SK-N-MC (cell line): ENCODE measurements at regions not wholly inside any gene's neighbourhood (a gene's known extent, or its start where the extent isn't known, plus 50 kb on each side); places are given as distances from the start of the nearest gene placed in this dataset.

ENCODE experiments used
- EZH2 ChIP-seq: fragments of 200-600 bp; sonication (generic); IDR thresholded peaks from one replicate; pipeline ENCODE4 v1.6.1; 2017; ENCODE audit warnings: antibody characterized with exemption
- FOXP2 ChIP-seq: optimal IDR thresholded peaks from 2 replicates; pipeline ENCODE3; 2011; ENCODE audit warnings: mild to moderate bottlenecking, moderate library complexity; ENCODE audit not compliant: insufficient read depth; ENCODE audit errors: extremely low read length, control extremely low read depth
- POLR2AphosphoS5 ChIP-seq: IDR thresholded peaks from 2 replicates; pipeline ENCODE4 v1.6.1; 2012; ENCODE audit warnings: mild to moderate bottlenecking, low read depth, low read length, borderline replicate concordance

GRCh38 chr2:16212321-16212720, 272.0 kb downstream of the MYCN start:
- TF ChIP-seq POLR2AphosphoS5 (no peak), EZH2 (no peak), FOXP2 (no peak)
